Fibroblast of lung (primary cell): ENCODE measurements at regions not wholly inside any gene's neighbourhood (a gene's known extent, or its start where the extent isn't known, plus 50 kb on each side); places are given as distances from the start of the nearest gene placed in this dataset.

Experiments
- DNase-seq, 2 donors: peaks; one replicate each; pipeline versions ENCODE4 v3.0.0 to v3.0.0-alpha.2; 2010; ENCODE audit warnings: low read depth in 2 of 2
- H2AFZ ChIP-seq: 2 replicates; pipeline ENCODE4 v1.5.1; 2012; ENCODE audit warnings: low read length, control low read depth, inconsistent platforms
- H3K27ac ChIP-seq: 2 replicates; pipeline ENCODE4 v1.5.1; 2011; ENCODE audit warnings: low read length, control low read depth; ENCODE audit not compliant: insufficient read depth
- H3K27me3 ChIP-seq: 2 replicates; pipeline ENCODE4 v1.5.1; 2011; ENCODE audit warnings: mild to moderate bottlenecking, low read length; ENCODE audit not compliant: control insufficient read depth, insufficient read depth
- H3K36me3 ChIP-seq: 2 replicates; pipeline ENCODE4 v1.5.1; 2011; ENCODE audit warnings: low read length; ENCODE audit not compliant: control insufficient read depth, insufficient read depth
- H3K4me1 ChIP-seq: 2 replicates; pipeline ENCODE4 v1.5.1; 2011; ENCODE audit warnings: low read length; ENCODE audit not compliant: control insufficient read depth, insufficient read depth; ENCODE audit errors: extremely low read depth
- H3K4me2 ChIP-seq: 2 replicates; pipeline ENCODE4 v1.5.1; 2011; ENCODE audit warnings: low read length, control low read depth; ENCODE audit not compliant: insufficient read depth; ENCODE audit errors: extremely low read depth
- H3K4me3 ChIP-seq, 4 experiments: fragments of 200-600 bp in 1 of 4; sonication (generic) in 1 of 4; replicated peaks in 1 of 4; 2 replicates each; pipeline ENCODE4 v1.5.1; 2011 to 2016; ENCODE audit warnings: low read length in 4 of 4, low read depth in 3 of 4, mild to moderate bottlenecking in 3 of 4, control low read depth in 2 of 4, inconsistent platforms in 1 of 4, mixed read lengths in 1 of 4; ENCODE audit not compliant: insufficient read depth in 1 of 4; ENCODE audit errors: control extremely low read depth in 1 of 4
- H3K79me2 ChIP-seq: 2 replicates; pipeline ENCODE4 v1.5.1; 2012; ENCODE audit warnings: mild to moderate bottlenecking, low read length, inconsistent platforms; ENCODE audit not compliant: control insufficient read depth, insufficient read depth
- H3K9ac ChIP-seq: 2 replicates; pipeline ENCODE4 v1.5.1; 2011; ENCODE audit warnings: mild to moderate bottlenecking, low read length, control low read depth; ENCODE audit not compliant: insufficient read depth
- H3K9me3 ChIP-seq: 2 replicates; pipeline ENCODE4 v1.5.1; 2012; ENCODE audit warnings: low read depth, low read length; ENCODE audit not compliant: control insufficient read depth, insufficient read depth
- H4K20me1 ChIP-seq: 2 replicates; pipeline ENCODE4 v1.5.1; 2011; ENCODE audit warnings: low read length; ENCODE audit not compliant: control insufficient read depth, insufficient read depth; ENCODE audit errors: extremely low read depth
- CTCF ChIP-seq, 2 donors: IDR thresholded peaks in 1 of 2; conservative IDR thresholded peaks in 1 of 2; 1 replicate in 1 of 2; 2 replicates in 1 of 2; pipeline ENCODE4 v1.5.1; 2011 to 2012; ENCODE audit warnings: low read length in 2 of 2, control low read depth in 1 of 2, inconsistent platforms in 1 of 2, low read depth in 1 of 2, mild to moderate bottlenecking in 1 of 2
- EZH2 ChIP-seq: IDR thresholded peaks from 2 replicates; pipeline ENCODE4 v1.5.1; 2012; ENCODE audit warnings: low read length, control low read depth, mild to moderate bottlenecking; ENCODE audit errors: missing control alignments

- no peak overlapping the region for H2AFZ ChIP-seq
- H3K9me3 ChIP-seq: no peaks in the 10 kb centered on the region
- no peaks in the 10 kb centered on the region for H3K79me2 ChIP-seq
- H3K4me2 ChIP-seq: no peak overlapping the region
- no peaks in the 10 kb centered on the region for H3K4me1 ChIP-seq
- H3K27me3 ChIP-seq: no peaks in the 10 kb centered on the region
- H4K20me1 ChIP-seq: no peaks in the 10 kb centered on the region
- no peak overlapping the region for H3K9ac ChIP-seq
- H3K27ac ChIP-seq: no peak overlapping the region
- TF ChIP-seq EZH2: no peak
- TF ChIP-seq CTCF (conservative IDR thresholded peaks at IDR 0.05 in 1 of 2, IDR thresholded peaks at IDR 0.05 in 1 of 2; ENCODE audit: low read depth in 1 of 2, low read length in 2 of 2): no peak
- H3K4me3 ChIP-seq: no peak overlapping the region
- no peaks in the 10 kb centered on the region for H3K36me3 ChIP-seq
- no peak for DNase-seq
Measured at GRCh38 chr4:184317234-184317918, 99.7 kb upstream of the ENPP6 start.

- TF ChIP-seq EZH2 (no peak), CTCF (conservative IDR thresholded peaks at IDR 0.05 in 1 of 2, IDR thresholded peaks at IDR 0.05 in 1 of 2; ENCODE audit: low read depth in 1 of 2, low read length in 2 of 2) (no peak)
- Histone ChIP-seq H3K27ac (no peak overlapping the region), H3K4me3 (no peak overlapping the region), H2AFZ (no peak overlapping the region), H3K4me2 (no peak overlapping the region), H3K79me2 (no peaks in the 10 kb centered on the region), H3K9ac (no peak overlapping the region), H3K4me1 (no peaks in the 10 kb centered on the region), H3K9me3 (no peaks in the 10 kb centered on the region), H3K27me3 (no peaks in the 10 kb centered on the region), H4K20me1 (no peaks in the 10 kb centered on the region), H3K36me3 (no peaks in the 10 kb centered on the region)
- DNase-seq: no peak
Measured at GRCh38 chr4:184316821-184317220, 99.1 kb upstream of the ENPP6 start.

- Histone ChIP-seq H3K4me2 (no peak overlapping the region), H3K27me3 (no peaks in the 10 kb centered on the region), H2AFZ (no peak overlapping the region), H3K9me3 (no peaks in the 10 kb centered on the region), H3K36me3 (no peaks in the 10 kb centered on the region), H3K4me1 (no peaks in the 10 kb centered on the region), H4K20me1 (no peaks in the 10 kb centered on the region), H3K79me2 (no peaks in the 10 kb centered on the region), H3K27ac (no peak overlapping the region), H3K4me3 (no peak overlapping the region), H3K9ac (no peak overlapping the region)
- DNase-seq: no peak
- TF ChIP-seq EZH2 (no peak), CTCF (conservative IDR thresholded peaks at IDR 0.05 in 1 of 2, IDR thresholded peaks at IDR 0.05 in 1 of 2; ENCODE audit: low read depth in 1 of 2, low read length in 2 of 2) (no peak)
Measured at GRCh38 chr4:184315675-184316359, 98.1 kb upstream of the ENPP6 start.
